GM12892 (cell line): ENCODE measurements at regions not wholly inside any gene's neighbourhood (a gene's known extent, or its start where the extent isn't known, plus 50 kb on each side); places are given as distances from the start of the nearest gene placed in this dataset.

Experiments
- POLR2A ChIP-seq: IDR thresholded peaks from 2 replicates; pipeline ENCODE4 v1.6.1; 2011; ENCODE audit warnings: low read depth, low read length, control low read depth
- POLR2AphosphoS5 ChIP-seq: IDR thresholded peaks from 2 replicates; pipeline ENCODE4 v1.6.1; 2011; ENCODE audit warnings: low read depth, low read length, control low read depth
- TAF1 ChIP-seq: IDR thresholded peaks from 2 replicates; pipeline ENCODE4 v1.6.1; 2011; ENCODE audit warnings: low read depth, mild to moderate bottlenecking, control low read depth, low read length, borderline replicate concordance

DNA sequence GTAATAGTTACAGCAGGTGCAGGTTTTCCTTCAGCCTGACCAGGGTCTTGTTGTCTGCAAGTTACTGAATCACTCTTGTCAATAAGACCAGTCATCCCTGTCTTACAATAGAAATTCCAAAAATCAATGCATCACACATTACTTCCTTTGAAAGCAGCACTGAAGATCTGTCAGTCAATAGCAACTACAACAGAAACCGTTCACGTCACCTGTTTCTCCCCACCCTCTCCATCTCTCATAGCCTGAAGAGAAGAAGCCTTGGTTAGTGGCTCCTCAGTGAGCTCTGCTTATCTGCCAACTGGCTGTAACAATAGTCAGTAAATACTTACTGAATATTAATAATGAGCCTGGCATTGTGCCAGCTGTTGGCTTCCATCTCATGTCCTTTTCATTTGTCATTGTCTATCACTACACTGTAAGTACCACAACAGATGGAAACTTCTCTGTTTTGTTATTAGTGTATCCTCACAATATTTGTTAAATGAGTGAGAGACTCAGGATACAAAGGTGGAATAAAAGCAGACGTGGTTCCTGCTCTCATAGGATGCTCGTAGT is 195.2 kb downstream of the S1PR1 start:
- TF ChIP-seq TAF1 (no peak), POLR2A (no peak), POLR2AphosphoS5 (no peak)
